ENCODE measurements at regions not wholly inside any gene's neighbourhood (a gene's known extent, or its start where the extent isn't known, plus 50 kb on each side); places are given as distances from the start of the nearest gene placed in this dataset.

GRCh38 chr2:60321816-60322215, 231.6 kb downstream of the BCL11A start:
- intact Hi-C loops (cut with micrococcal nuclease) = no loop called here

DNA sequence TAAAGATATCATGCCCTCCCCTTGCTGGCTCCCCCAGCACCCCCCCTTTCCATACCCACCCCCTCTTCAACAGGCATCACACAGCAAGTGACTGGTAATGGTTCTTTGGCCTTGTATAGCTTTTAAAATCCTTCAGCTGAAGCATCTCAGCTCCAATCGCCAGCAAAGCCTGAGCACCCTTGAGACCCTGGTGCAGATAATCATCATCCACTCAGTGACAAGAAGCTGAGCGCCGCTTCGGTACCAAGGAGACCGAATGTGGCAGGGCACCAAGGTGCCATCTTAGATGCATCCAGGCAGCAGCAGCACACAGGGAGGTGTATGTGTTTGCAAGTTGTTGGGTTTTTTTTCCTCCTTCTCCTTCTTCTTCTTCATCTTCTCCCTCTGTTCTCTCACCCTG, 232.7 kb downstream of the BCL11A start:
- intact Hi-C loops (cut with micrococcal nuclease) = no loop called here

GRCh38 chr2:60319031-60319547, 234.4 kb downstream of the BCL11A start:
- intact Hi-C loops (cut with micrococcal nuclease) = no loop called here

- intact Hi-C loops (cut with micrococcal nuclease) = no loop called here
These were observed 234.9 kb downstream of the BCL11A start for GRCh38 chr2:60318544-60318943.

- intact Hi-C loops (cut with micrococcal nuclease) = no loop called here
These were observed 235.6 kb downstream of the BCL11A start for GRCh38 chr2:60317844-60318243.

- intact Hi-C loops (cut with micrococcal nuclease) = no loop called here
These were observed 236.4 kb downstream of the BCL11A start for GRCh38 chr2:60317034-60317386.

GRCh38 chr2:60316381-60317033, 236.9 kb downstream of the BCL11A start:
- intact Hi-C loops (cut with micrococcal nuclease) = no loop called here

DNA sequence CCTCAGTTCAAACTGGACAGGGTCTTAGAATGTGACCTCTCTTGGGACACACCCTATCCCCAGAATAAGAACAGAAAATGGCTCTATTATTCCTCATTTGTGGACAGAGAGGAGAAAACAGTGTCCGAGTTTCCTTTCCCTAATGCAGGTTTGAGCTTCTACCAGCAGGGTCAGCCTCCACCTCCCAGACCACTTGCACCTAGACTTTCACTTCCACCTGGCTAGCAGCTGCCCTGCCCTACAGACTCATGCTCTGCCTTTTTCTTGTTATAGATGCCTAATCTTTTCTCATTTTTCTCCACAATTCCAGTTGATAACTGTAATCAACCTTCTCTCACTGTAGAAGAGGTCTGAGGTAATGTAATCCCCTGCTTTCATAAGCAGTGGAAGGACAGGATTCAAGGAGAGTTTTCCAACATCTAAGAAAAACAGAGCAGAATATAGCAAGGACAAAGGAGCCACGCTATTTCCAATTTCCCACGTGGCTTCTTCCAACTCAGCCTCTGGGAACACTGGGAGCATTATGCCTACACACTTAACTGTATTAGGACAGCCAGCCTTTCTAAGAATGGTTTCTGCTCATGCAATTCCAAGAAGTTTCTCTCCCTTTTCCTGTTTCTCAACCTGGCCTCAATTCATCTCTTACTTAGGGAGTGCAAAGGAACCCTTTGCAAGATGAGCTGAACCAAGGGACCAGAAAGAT, 239.8 kb downstream of the BCL11A start:
- intact Hi-C loops (cut with micrococcal nuclease) = no loop called here

DNA sequence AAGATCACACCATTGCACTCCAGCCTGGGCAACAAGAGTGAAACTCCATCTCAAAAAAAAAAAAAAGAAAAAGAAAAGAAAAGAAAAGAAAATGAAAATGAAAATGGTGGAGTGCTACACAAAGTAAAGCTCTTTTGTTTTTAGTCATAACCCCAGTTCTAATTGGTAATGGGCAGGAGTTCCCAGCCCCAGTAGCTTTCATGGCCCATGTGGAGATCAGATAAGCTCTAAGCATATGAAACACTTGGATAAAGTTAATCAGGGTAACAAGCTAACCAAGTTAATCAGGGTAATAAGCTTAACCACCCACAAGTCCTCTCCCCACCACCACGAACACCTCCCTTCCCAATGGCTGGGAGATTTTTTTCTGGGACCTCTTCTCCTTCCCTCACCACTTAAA, 240.8 kb downstream of the BCL11A start:
- intact Hi-C loops (cut with micrococcal nuclease) = no loop called here

- intact Hi-C loops (cut with micrococcal nuclease) = loop anchor here (2.0 kb wide), 1 partner anchor 57 kb away; no protein-coding TSS in a partner anchor
These were observed 241.9 kb downstream of the BCL11A start for GRCh38 chr2:60311524-60311923.

GRCh38 chr2:60309941-60310660, 243.4 kb downstream of the BCL11A start:
- intact Hi-C loops (cut with micrococcal nuclease) = loop anchor here (2.0 kb wide), 1 partner anchor 59 kb away; no protein-coding TSS in a partner anchor

GRCh38 chr2:60309336-60309735, 244.1 kb downstream of the BCL11A start:
- intact Hi-C loops (cut with micrococcal nuclease) = no loop called here

- intact Hi-C loops (cut with micrococcal nuclease) = no loop called here
These were observed 247.1 kb downstream of the BCL11A start for GRCh38 chr2:60306267-60306861.

- intact Hi-C loops (cut with micrococcal nuclease) = no loop called here
These were observed 249.8 kb downstream of the BCL11A start for GRCh38 chr2:60303680-60304079.

- intact Hi-C loops (cut with micrococcal nuclease) = no loop called here
These were observed 250.9 kb downstream of the BCL11A start for GRCh38 chr2:60302377-60303126.

- intact Hi-C loops (cut with micrococcal nuclease) = no loop called here
These were observed 251.7 kb downstream of the BCL11A start for GRCh38 chr2:60301726-60302125.

DNA sequence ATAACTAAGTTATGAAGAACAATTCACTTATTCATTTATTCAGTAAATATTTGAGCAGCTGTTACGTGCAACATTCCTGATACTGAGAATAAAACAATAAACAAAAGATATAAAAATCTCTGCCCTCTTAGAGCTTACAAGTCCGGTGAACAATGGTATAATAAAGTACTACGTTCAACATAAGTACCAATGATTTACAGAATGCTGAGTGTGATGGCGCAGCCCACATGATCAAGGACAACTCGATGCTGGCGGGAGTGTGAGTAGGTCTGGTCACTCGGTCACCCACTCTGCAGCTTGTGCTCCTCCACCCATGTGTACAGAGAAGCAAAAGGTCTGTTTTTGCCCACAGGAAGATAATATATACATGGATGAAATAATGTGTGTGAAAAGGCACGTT, 254.3 kb downstream of the BCL11A start:
- intact Hi-C loops (cut with micrococcal nuclease) = no loop called here

GRCh38 chr2:60298006-60298696, 255.3 kb downstream of the BCL11A start:
- intact Hi-C loops (cut with micrococcal nuclease) = no loop called here

GRCh38 chr2:60297296-60298005, 256.0 kb downstream of the BCL11A start:
- intact Hi-C loops (cut with micrococcal nuclease) = no loop called here
